ENCODE measurements at regions not wholly inside any gene's neighbourhood (a gene's known extent, or its start where the extent isn't known, plus 50 kb on each side); places are given as distances from the start of the nearest gene placed in this dataset.

DNA sequence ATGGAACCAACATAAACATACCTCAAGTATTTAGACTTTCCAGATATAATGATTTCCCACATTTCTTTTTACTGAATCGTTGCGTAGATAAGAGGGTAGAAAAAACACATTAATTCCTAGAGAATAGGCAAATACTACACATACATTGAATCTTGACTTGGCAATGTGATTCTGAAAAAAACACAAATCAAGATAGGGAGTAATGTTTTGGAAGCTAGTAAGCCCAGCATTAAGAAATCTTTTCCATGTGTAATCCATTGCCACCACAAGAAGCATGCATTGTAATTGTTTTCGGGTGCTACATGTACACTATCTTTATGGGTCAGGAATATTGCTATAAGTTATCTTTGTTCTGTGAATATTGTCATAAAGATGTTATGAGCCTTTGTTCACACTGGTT is 269.8 kb upstream of the PDGFD start:
- TF ChIP-seq, protein P1, sequence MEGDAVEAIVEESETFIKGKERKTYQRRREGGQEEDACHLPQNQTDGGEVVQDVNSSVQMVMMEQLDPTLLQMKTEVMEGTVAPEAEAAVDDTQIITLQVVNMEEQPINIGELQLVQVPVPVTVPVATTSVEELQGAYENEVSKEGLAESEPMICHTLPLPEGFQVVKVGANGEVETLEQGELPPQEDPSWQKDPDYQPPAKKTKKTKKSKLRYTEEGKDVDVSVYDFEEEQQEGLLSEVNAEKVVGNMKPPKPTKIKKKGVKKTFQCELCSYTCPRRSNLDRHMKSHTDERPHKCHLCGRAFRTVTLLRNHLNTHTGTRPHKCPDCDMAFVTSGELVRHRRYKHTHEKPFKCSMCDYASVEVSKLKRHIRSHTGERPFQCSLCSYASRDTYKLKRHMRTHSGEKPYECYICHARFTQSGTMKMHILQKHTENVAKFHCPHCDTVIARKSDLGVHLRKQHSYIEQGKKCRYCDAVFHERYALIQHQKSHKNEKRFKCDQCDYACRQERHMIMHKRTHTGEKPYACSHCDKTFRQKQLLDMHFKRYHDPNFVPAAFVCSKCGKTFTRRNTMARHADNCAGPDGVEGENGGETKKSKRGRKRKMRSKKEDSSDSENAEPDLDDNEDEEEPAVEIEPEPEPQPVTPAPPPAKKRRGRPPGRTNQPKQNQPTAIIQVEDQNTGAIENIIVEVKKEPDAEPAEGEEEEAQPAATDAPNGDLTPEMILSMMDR (IDR thresholded peaks at IDR 0.05): no peak
- TF ChIP-seq POLR2A (IDR thresholded peaks at IDR 0.05): no peak

Measured in ovary (tissue), 3 donors.